OCI-LY3 (cell line): ENCODE measurements at regions not wholly inside any gene's neighbourhood (a gene's known extent, or its start where the extent isn't known, plus 50 kb on each side); places are given as distances from the start of the nearest gene placed in this dataset.

Source experiments
- H2AFZ ChIP-seq: fragments of 200-600, 300-600 bp; shearing (Covaris generic); 2 replicates; pipeline ENCODE4 v1.6.0; 2014; ENCODE audit warnings: antibody characterized with exemption, low read depth, low read length
- H3K27ac ChIP-seq: fragments of 200-600, 300-600 bp; sonication (generic); 2 replicates; pipeline ENCODE4 v1.5.1; 2014; ENCODE audit warnings: mild to moderate bottlenecking, low read length, moderate library complexity, mixed read lengths
- H3K27me3 ChIP-seq: fragments of 200-600, 300-600 bp; sonication (generic); 2 replicates; pipeline ENCODE4 v1.6.1; 2014; ENCODE audit warnings: low read depth, low read length, mixed read lengths
- H3K36me3 ChIP-seq: fragments of 200-600, 300-600 bp; sonication (generic); replicated peaks from 2 replicates; pipeline ENCODE3; 2014; ENCODE audit warnings: low read depth, low read length, mixed read lengths
- H3K4me1 ChIP-seq: fragments of 300-600, 200-600 bp; sonication (generic); 2 replicates; pipeline ENCODE4 v1.6.1; 2014; ENCODE audit warnings: low read length, mixed read lengths
- H3K4me2 ChIP-seq: fragments of 200-600, 300-600 bp; sonication (generic); 2 replicates; pipeline ENCODE4 v1.6.1; 2014; ENCODE audit warnings: low read length, mixed read lengths
- H3K4me3 ChIP-seq: fragments of 300-600, 200-600 bp; sonication (generic); 2 replicates; pipeline ENCODE4 v1.5.1; 2014; ENCODE audit warnings: antibody characterized with exemption, mild to moderate bottlenecking, low read length, moderate library complexity
- H3K79me2 ChIP-seq: fragments of 300-600, 200-600 bp; shearing (Covaris generic); 2 replicates; pipeline ENCODE4 v1.6.1; 2014; ENCODE audit warnings: mild to moderate bottlenecking, low read length, mixed read lengths
- H3K9ac ChIP-seq: fragments of 300-600, 200-600 bp; shearing (Covaris generic); 2 replicates; pipeline ENCODE4 v1.6.0; 2014; ENCODE audit warnings: mild to moderate bottlenecking, low read length, moderate library complexity
- H3K9me3 ChIP-seq: fragments of 200-600, 300-600 bp; shearing (Covaris generic); 2 replicates; pipeline ENCODE4 v1.6.1; 2014; ENCODE audit warnings: low read length, mixed read lengths; ENCODE audit not compliant: insufficient read depth
- H4K20me1 ChIP-seq: fragments of 200-600, 300-600 bp; sonication (generic); 2 replicates; pipeline ENCODE4 v1.6.1; 2016; ENCODE audit warnings: low read length, mixed read lengths; ENCODE audit not compliant: insufficient read depth
- EZH2phosphoT487 ChIP-seq: fragments of 200-600 bp; shearing (Covaris generic); IDR thresholded peaks from 2 replicates; pipeline ENCODE4 v1.6.1; 2018; ENCODE audit warnings: antibody characterized with exemption, mixed run types, low read depth
- TF ChIP-seq, protein P1 (sequence below): fragments of 200-600, 300-600 bp; sonication (generic); IDR thresholded peaks from 2 replicates; pipeline ENCODE4 v1.5.1; 2014; ENCODE audit warnings: antibody characterized with exemption, low read length, low read depth

DNA sequence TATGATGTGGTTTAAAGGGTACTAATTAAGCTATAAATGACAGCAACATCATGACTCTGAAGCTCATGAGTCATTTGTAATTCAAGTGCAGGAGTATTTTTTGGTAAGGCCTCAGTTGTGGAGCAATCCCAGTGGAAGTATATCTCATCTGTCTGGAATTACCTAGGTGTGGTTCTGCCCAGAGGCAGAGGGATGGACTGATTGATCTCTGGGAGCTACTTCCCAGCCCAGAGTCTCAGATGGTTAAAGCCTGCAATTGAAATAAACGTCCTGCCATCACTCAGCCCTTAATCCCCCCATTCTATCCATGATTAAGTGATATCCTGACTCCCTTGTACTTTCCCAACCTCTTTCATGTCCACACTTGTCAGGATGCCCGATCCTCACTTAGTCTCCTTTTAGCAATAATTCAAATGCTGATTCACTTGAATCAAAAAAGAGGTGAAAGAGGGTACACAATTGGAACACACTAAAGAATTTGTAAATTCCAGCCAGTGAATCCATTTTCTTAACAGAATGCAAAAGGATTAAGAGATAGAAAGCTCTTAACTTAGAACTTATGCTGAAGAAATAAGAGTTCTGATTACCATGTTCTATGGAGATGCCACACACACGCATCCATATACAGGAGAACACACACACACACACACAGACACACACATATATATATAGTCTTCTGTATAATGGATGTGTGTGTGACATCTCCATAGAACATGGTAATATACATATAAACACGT is 664.4 kb downstream of the NYAP2 start:
- H3K9ac ChIP-seq: no peak overlapping the region
- H2AFZ ChIP-seq: no peak overlapping the region
- H3K4me3 ChIP-seq: no peak overlapping the region
- no peaks in the 10 kb centered on the region for H3K4me1 ChIP-seq
- H3K9me3 ChIP-seq: no peaks in the 10 kb centered on the region
- H3K4me2 ChIP-seq: no peak overlapping the region
- TF ChIP-seq, protein P1, sequence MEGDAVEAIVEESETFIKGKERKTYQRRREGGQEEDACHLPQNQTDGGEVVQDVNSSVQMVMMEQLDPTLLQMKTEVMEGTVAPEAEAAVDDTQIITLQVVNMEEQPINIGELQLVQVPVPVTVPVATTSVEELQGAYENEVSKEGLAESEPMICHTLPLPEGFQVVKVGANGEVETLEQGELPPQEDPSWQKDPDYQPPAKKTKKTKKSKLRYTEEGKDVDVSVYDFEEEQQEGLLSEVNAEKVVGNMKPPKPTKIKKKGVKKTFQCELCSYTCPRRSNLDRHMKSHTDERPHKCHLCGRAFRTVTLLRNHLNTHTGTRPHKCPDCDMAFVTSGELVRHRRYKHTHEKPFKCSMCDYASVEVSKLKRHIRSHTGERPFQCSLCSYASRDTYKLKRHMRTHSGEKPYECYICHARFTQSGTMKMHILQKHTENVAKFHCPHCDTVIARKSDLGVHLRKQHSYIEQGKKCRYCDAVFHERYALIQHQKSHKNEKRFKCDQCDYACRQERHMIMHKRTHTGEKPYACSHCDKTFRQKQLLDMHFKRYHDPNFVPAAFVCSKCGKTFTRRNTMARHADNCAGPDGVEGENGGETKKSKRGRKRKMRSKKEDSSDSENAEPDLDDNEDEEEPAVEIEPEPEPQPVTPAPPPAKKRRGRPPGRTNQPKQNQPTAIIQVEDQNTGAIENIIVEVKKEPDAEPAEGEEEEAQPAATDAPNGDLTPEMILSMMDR: no peak
- H4K20me1 ChIP-seq: no peaks in the 10 kb centered on the region
- H3K79me2 ChIP-seq: no peaks in the 10 kb centered on the region
- no peak overlapping the region for H3K27ac ChIP-seq
- no peaks in the 10 kb centered on the region for H3K27me3 ChIP-seq
- H3K36me3 ChIP-seq: no peaks in the 10 kb centered on the region

DNA sequence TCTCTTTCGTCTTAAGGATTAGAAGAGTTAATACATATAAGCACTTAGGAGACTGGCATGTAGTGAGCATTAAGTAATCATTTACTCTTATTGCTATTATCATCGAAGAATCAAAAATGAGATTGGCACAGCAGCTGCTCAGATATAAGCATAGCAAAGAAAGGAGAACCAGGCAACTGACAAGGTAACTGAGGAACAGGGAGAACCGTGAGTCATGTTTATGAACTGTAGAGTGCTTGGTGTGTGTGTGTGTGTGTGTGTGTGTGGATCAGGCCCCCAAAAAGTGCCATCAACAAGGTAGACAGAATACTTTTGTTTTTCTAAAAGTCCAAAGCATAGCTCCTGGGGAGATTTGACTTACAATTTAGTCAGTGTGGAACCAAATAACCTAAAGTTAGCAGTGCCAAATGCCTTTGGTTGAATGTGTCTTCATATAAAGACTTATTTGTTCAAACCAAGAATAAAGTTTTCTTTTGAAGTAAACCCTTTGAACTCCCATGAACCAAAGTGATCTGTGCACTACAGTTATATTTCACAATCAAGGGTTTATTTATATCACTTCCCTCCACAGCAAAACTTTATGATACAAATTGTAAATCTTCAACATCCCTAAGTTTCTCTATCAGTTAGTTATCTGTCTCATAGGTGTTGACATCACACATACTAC is 660.6 kb downstream of the NYAP2 start:
- Histone ChIP-seq H2AFZ (no peak overlapping the region), H3K9me3 (no peaks in the 10 kb centered on the region), H3K27ac (no peak overlapping the region), H3K4me2 (no peak overlapping the region), H4K20me1 (no peaks in the 10 kb centered on the region), H3K4me3 (no peak overlapping the region), H3K9ac (no peak overlapping the region), H3K27me3 (no peaks in the 10 kb centered on the region), H3K79me2 (no peaks in the 10 kb centered on the region), H3K4me1 (no peaks in the 10 kb centered on the region), H3K36me3 (no peaks in the 10 kb centered on the region)
- TF ChIP-seq EZH2phosphoT487: no peak
- TF ChIP-seq, protein P1: no peak

DNA sequence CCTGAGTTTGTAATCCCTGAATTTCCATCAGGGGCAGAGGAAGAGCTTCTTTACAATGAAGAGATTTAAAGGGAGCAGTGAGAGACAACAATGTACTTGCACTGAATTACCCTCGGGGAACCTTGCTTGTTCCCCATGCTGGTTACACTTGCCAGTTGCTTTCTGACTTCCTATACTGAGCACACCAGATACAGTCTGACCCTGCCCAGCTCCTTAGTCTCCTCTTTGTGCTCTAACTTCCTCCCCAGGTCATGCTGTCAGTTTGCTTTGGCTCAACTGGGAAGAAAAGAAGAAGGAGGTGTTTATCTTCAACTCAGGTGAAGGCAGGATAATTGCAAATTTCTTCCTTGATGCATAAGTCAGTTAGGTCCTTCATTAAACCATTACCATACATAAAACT is 658.4 kb downstream of the NYAP2 start:
- H3K27me3 ChIP-seq: no peaks in the 10 kb centered on the region
- H3K27ac ChIP-seq: no peak overlapping the region

DNA sequence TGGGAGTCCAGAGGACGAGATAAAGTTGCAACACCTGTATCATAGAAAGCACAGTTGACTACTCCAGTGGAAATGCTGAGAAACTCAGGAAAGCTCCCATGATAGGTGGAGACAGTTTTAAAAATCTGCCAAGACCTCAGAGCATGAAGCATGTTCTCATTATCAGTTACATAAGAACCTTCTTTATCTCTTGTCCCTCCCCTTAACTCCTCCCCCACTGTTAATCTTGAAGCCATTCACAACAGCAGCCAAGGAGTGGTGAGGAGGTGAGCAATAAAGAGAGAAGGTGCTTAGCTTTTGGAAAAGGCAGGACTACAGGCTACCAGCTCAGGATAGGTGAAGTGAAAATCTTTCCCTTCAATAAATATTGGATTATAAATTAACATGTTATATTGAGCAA is 657.9 kb downstream of the NYAP2 start:
- Histone ChIP-seq H3K36me3 (no peaks in the 10 kb centered on the region), H3K4me1 (no peaks in the 10 kb centered on the region), H2AFZ (no peak overlapping the region), H4K20me1 (no peaks in the 10 kb centered on the region), H3K4me3 (no peak overlapping the region), H3K9me3 (no peaks in the 10 kb centered on the region), H3K79me2 (no peaks in the 10 kb centered on the region), H3K4me2 (no peak overlapping the region), H3K9ac (no peak overlapping the region), H3K27me3 (no peaks in the 10 kb centered on the region), H3K27ac (no peak overlapping the region)
- TF ChIP-seq, protein P1: no peak
- no peak for TF ChIP-seq EZH2phosphoT487

More for the DNA sequence above, 658.4 kb downstream of the NYAP2 start:
- Histone ChIP-seq H3K79me2 (no peaks in the 10 kb centered on the region), H3K9me3 (no peaks in the 10 kb centered on the region), H2AFZ (no peak overlapping the region), H3K4me1 (no peaks in the 10 kb centered on the region), H4K20me1 (no peaks in the 10 kb centered on the region), H3K9ac (no peak overlapping the region), H3K36me3 (no peaks in the 10 kb centered on the region), H3K4me2 (no peak overlapping the region), H3K4me3 (no peak overlapping the region)
- TF ChIP-seq, protein P1: no peak
- TF ChIP-seq EZH2phosphoT487: no peak
